Adrenal gland (tissue), 9 donors: ENCODE measurements at regions not wholly inside any gene's neighbourhood (a gene's known extent, or its start where the extent isn't known, plus 50 kb on each side); places are given as distances from the start of the nearest gene placed in this dataset.

Experiments used
- DNase-seq, 7 donors: peaks; one replicate each; pipeline ENCODE4 v3.0.0-alpha.2; 2019 to 2020
- H3K27ac ChIP-seq, 5 donors: fragments of 200-600 bp; sonication (generic) in 4 of 5; 1 replicate in 3 of 5; 2 replicates in 2 of 5; pipeline versions ENCODE4 v1.5.1 to v1.8.0; 2016 to 2020; ENCODE audit warnings: mild to moderate bottlenecking in 1 of 5
- H3K27me3 ChIP-seq: fragments of 200-600 bp; 2 replicates; pipeline ENCODE4 v1.8.0; 2021
- H3K36me3 ChIP-seq, 2 donors: fragments of 200-600 bp; replicated peaks in 1 of 2; 1 replicate in 1 of 2; 2 replicates in 1 of 2; pipeline versions ENCODE4 v1.5.1 to v1.8.0; 2018 to 2022
- H3K4me1 ChIP-seq, 2 donors: fragments of 200-600 bp; replicated peaks in 1 of 2; 1 replicate in 1 of 2; 2 replicates in 1 of 2; pipeline versions ENCODE4 v1.5.1 to v1.8.0; 2018 to 2021
- H3K4me3 ChIP-seq, 4 donors: fragments of 200-600 bp; sonication (generic) in 3 of 4; one replicate each; pipeline ENCODE4 v1.5.1; 2016 to 2018
- H3K9me3 ChIP-seq, 3 donors: fragments of 200-600 bp; sonication (generic) in 1 of 3; replicated peaks in 1 of 3; 1 replicate in 2 of 3; 2 replicates in 1 of 3; pipeline versions ENCODE4 v1.5.1 to v1.8.0; 2016 to 2021
- CTCF ChIP-seq, 6 experiments: fragments of 450-650 bp in 4 of 6; fragments of 200-600 bp in 2 of 6; sonication (generic) in 1 of 6; IDR thresholded peaks; 1 replicate in 5 of 6; 2 replicates in 1 of 6; pipeline versions ENCODE4 v1.5.1 to v1.8.0; 2016 to 2021; ENCODE audit warnings: antibody characterized with exemption in 6 of 6, mild to moderate bottlenecking in 2 of 6, moderate library complexity in 1 of 6
- POLR2A ChIP-seq, 2 donors: fragments of 450-650 bp; IDR thresholded peaks; one replicate each; pipeline ENCODE4 v1.6.1; 2017; ENCODE audit warnings: antibody characterized with exemption in 2 of 2, mild to moderate bottlenecking in 2 of 2, moderate library complexity in 1 of 2
- WGBS, 4 donors: extraction: QIAGEN DNeasy Blood & Tissue Kit in 2 of 4; methylation state at CpG; one replicate each; pipeline versions ENCODE4 v1.1.5 to v1.1.7; 2013 to 2017; 5-methylcytosine and 5-hydroxymethylcytosine counted together
- intact Hi-C, 2 donors: fragments of 100-400 bp; cut with DNase I; formaldehyde crosslinking; loops; one replicate each; pipeline versions ENCODE4 v1.14.1 to v1.15.0; 2022 to 2023
- donor health status: healthy with polysubstance abuse.
- donor health status: Bipolar disorder and iron deficiency.
- donor health status: DM: yes; HTN: yes; CAD: no.
- donor health status: DM: no; HTN: no; CAD: no.
- donor health status: DM: no; HTN: no; CAD: no.

- peaks cover 0 to 2% of the 10 kb centered on the region in 2 donors for H3K4me1 ChIP-seq
- intact Hi-C loops: no loop called here
These were observed 115.3 kb downstream of the CDH26 start for GRCh38 chr20:60073504-60073903.

DNA sequence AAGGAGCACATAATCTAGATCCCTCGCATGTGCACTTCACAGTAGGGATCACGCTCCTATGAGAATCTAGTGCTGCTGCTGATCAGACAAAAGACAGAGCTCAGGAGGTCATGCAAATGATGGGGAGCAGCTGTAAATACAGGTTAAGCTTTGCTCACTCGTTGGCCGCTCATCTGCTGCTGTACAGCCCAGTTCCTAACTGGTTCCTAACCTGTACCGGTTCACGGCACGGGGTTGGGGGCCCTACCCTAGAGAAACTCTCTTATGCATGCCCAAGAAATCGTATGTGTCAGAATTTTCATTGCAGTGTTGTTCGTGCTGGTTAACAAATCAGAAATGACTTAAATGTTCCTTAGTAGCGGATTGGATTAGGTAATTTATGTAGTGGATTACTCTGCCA lies 116.1 kb downstream of the CDH26 start:
- Histone ChIP-seq H3K27me3 (no peaks in the 10 kb centered on the region), H3K4me3 (no peak overlapping the region), H3K4me1 (peaks cover 0 to 6% of the 10 kb centered on the region in 2 donors), H3K27ac (no peak overlapping the region), H3K36me3 (no peaks in the 10 kb centered on the region), H3K9me3 (no peaks in the 10 kb centered on the region)
- intact Hi-C loops: no loop called here
- TF ChIP-seq POLR2A (IDR thresholded peaks at IDR 0.05) (no peak), CTCF (IDR thresholded peaks at IDR 0.05) (no peak)
- no peak for DNase-seq
- 80 to 83% (median 82%) methylated on average over 10 of the region's 10 CpGs for WGBS, 4 donors

More at GRCh38 chr20:60073504-60073903, 115.3 kb downstream of the CDH26 start:
- no peaks in the 10 kb centered on the region for H3K27me3 ChIP-seq
- no peak overlapping the region for H3K27ac ChIP-seq
- 53 to 91% (median 70%) methylated on average over 5 of the region's 5 CpGs for WGBS, 4 donors
- no peak for TF ChIP-seq CTCF (IDR thresholded peaks at IDR 0.05)
- TF ChIP-seq POLR2A (IDR thresholded peaks at IDR 0.05): no peak
- H3K36me3 ChIP-seq: no peaks in the 10 kb centered on the region
- no peak overlapping the region for H3K4me3 ChIP-seq
- DNase-seq: no peak
- no peaks in the 10 kb centered on the region for H3K9me3 ChIP-seq

- no peak overlapping the region for H3K4me3 ChIP-seq
- H3K27ac ChIP-seq: no peak overlapping the region
- TF ChIP-seq POLR2A (IDR thresholded peaks at IDR 0.05) (no peak), CTCF (IDR thresholded peaks at IDR 0.05) (no peak)
- DNase-seq: no peak
- 83 to 86% (median 85%) methylated on average over 15 of the region's 15 CpGs for WGBS, 4 donors
- no peaks in the 10 kb centered on the region for H3K9me3 ChIP-seq
- intact Hi-C loops: no loop called here
- no peaks in the 10 kb centered on the region for H3K36me3 ChIP-seq
- no peaks in the 10 kb centered on the region for H3K27me3 ChIP-seq
- H3K4me1 ChIP-seq: peaks cover 0 to 6% of the 10 kb centered on the region in 2 donors
These were observed 120.4 kb downstream of the CDH26 start for GRCh38 chr20:60078351-60079250.

DNA sequence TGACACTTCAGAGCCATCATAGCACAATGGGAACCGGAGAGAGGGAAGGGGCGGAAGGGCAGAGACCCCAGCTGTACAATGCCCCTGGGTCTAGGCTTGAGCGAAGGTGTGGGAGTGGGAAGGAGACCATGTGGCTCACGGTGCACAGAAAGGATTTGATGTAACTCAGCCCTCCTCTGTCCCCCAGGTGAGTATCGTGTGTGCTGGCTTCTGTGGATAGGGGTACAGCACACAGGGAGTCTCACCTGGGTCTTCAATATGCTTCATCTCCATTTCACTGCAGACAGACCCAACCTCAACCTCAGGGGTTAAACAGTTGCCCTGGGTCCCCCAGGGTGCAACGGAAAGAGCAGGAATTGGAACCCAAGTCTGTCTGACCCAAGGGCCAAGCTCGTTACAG lies 122.2 kb downstream of the CDH26 start:
- no peaks in the 10 kb centered on the region for H3K36me3 ChIP-seq
- no peak overlapping the region for H3K27ac ChIP-seq
- 58 to 87% (median 77%) methylated on average over 7 of the region's 7 CpGs for WGBS, 4 donors
- intact Hi-C loops: no loop called here
- no peak overlapping the region for H3K4me3 ChIP-seq
- no peak for DNase-seq
- no peaks in the 10 kb centered on the region for H3K9me3 ChIP-seq
- H3K27me3 ChIP-seq: no peaks in the 10 kb centered on the region
- H3K4me1 ChIP-seq: peaks cover 0 to 6% of the 10 kb centered on the region in 2 donors
- no peak for TF ChIP-seq POLR2A (IDR thresholded peaks at IDR 0.05)
- TF ChIP-seq CTCF (IDR thresholded peaks at IDR 0.05): no peak
